MM.1S (cell line): ENCODE measurements at regions not wholly inside any gene's neighbourhood (a gene's known extent, or its start where the extent isn't known, plus 50 kb on each side); places are given as distances from the start of the nearest gene placed in this dataset.

Experiments used
- EZH2 ChIP-seq: fragments of 300-600 bp; sonication (generic); optimal IDR thresholded peaks from 2 replicates; pipeline ENCODE3; 2017; ENCODE audit warnings: low read depth, mild to moderate bottlenecking, antibody characterized with exemption, low read length, mixed read lengths
- EZH2phosphoT487 ChIP-seq: fragments of 300-600 bp; sonication (generic); IDR thresholded peaks from 2 replicates; pipeline ENCODE4 v1.6.1; 2018; ENCODE audit warnings: antibody characterized with exemption, low read length
- TF ChIP-seq, protein P1 (sequence below): fragments of 300-600 bp; sonication (generic); IDR thresholded peaks from 2 replicates; pipeline ENCODE4 v1.5.1; 2016; ENCODE audit warnings: antibody characterized with exemption, low read length, mixed read lengths

DNA sequence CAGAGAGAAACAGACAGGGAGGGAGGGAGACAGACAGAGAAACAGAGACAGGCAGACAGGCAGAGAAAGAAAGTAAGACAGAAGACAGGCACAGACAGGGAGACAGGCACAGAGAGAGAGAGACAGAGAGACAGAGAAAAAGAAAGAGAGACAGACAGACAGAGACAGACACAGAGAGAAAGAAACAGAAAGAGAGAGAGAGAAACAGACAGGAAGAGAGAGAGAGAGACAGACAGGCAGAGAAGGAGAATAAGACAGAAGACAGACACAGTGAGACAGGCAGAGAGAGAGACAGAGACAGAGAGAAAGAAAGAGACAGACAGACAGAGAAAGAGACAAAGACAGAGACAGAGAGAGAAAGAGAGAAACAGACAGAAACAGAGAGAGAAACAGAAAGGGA, 754.8 kb upstream of the DEFB115 start:
- TF ChIP-seq, protein P1, sequence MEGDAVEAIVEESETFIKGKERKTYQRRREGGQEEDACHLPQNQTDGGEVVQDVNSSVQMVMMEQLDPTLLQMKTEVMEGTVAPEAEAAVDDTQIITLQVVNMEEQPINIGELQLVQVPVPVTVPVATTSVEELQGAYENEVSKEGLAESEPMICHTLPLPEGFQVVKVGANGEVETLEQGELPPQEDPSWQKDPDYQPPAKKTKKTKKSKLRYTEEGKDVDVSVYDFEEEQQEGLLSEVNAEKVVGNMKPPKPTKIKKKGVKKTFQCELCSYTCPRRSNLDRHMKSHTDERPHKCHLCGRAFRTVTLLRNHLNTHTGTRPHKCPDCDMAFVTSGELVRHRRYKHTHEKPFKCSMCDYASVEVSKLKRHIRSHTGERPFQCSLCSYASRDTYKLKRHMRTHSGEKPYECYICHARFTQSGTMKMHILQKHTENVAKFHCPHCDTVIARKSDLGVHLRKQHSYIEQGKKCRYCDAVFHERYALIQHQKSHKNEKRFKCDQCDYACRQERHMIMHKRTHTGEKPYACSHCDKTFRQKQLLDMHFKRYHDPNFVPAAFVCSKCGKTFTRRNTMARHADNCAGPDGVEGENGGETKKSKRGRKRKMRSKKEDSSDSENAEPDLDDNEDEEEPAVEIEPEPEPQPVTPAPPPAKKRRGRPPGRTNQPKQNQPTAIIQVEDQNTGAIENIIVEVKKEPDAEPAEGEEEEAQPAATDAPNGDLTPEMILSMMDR = no peak
- TF ChIP-seq EZH2phosphoT487 (no peak), EZH2 (no peak)
